ENCODE measurements at regions not wholly inside any gene's neighbourhood (a gene's known extent, or its start where the extent isn't known, plus 50 kb on each side); places are given as distances from the start of the nearest gene placed in this dataset.

DNA sequence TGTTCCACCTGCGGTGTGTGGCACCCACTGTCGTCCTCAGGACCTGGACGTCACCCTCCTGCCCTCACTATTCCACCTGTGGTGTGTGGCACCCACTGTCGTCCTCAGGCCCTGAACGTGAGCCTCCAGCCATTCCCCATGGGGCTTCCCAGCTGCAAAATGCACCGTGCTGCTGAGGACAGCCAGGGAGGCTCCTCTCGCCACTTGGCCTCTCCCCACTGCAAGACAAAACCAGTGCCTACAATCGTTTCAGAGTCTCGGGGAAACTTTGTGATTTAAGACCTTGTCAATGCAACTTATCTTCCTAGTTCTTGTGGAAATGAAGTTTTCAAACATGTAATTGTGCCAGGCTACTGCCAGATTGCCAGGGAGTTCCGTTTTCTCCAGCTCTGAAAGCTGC is 319.3 kb upstream of the SALL3 start:
- TF ChIP-seq YY1 (IDR thresholded peaks at IDR 0.05; ENCODE audit: insufficient read depth, insufficient read length) (no peak), ZNF274 (IDR thresholded peaks at IDR 0.05; ENCODE audit: low read depth, low read length) (no peak), SUZ12 (IDR thresholded peaks at IDR 0.05; ENCODE audit: extremely low read depth, insufficient read depth, insufficient read length) (no peak)
